ENCODE measurements at regions not wholly inside any gene's neighbourhood (a gene's known extent, or its start where the extent isn't known, plus 50 kb on each side); places are given as distances from the start of the nearest gene placed in this dataset.

DNA sequence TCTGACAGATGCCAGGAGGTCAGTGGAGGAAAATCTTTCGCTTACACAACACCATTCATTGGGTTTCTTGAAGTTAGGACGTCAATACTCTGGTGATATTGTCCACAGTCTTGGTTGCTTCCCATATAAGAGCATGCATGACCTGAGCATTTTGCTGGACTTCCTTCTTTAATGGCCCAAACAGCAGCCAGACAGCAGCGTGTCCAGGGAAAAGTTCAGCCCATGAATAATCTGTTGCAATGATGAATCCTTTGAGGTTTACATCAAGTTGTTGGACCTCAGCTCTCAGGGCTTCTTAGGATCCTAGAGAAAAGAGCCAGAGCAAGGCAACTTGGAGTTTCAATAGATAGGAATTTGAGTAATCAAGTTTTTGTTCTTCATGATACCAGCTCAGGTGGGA lies 155.6 kb upstream of the MGAT5 start:
- no peak for DNase-seq
- CTCF ChIA-PET = no interaction called here
- H3K4me1 Mint-ChIP-seq (ENCODE audit: low read depth, unreplicated experiment) = peaks cover 14% of the 10 kb centered on the region
- intact Hi-C loops (cut with micrococcal nuclease; ENCODE audit: unreplicated experiment) = no loop called here
- H3K4me3 Mint-ChIP-seq (ENCODE audit: low read depth, unreplicated experiment) = no peak overlapping the region
- H3K27ac Mint-ChIP-seq (ENCODE audit: unreplicated experiment) = no peak overlapping the region
- H3K9me3 Mint-ChIP-seq (ENCODE audit: low read depth, unreplicated experiment) = peaks cover 2% of the 10 kb centered on the region
- TF ChIP-seq CTCF (IDR thresholded peaks at IDR 0.05; ENCODE audit: unreplicated experiment) = no peak
- no TSS peak for BruUV-seq (replicated peaks)
- H3K27me3 Mint-ChIP-seq (ENCODE audit: unreplicated experiment) = no peaks in the 10 kb centered on the region
- H3K36me3 Mint-ChIP-seq (ENCODE audit: insufficient read depth, unreplicated experiment) = no peaks in the 10 kb centered on the region

DNA sequence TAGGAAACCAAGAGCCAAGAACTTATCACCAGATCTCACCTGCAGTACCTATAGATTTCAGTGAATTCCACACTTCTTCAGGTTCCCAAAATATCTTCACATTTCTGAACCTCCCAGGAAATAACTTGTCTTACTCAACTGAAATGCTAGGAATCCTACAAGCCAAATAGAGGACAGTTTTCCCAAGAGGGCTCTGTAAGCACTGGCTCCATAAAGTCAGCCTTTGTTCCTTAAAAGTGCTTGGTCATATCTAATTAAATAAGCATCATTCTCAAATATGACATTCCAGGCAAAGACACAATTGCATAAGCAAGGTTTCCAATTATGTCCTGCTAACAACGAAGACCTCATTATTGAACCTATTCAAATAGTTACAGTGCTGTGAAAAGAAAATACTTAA lies 154.6 kb upstream of the MGAT5 start:
- Mint-ChIP-seq H3K27ac (ENCODE audit: unreplicated experiment) (no peak overlapping the region), H3K9me3 (ENCODE audit: low read depth, unreplicated experiment) (peaks cover 2% of the 10 kb centered on the region), H3K4me3 (ENCODE audit: low read depth, unreplicated experiment) (no peak overlapping the region), H3K36me3 (ENCODE audit: insufficient read depth, unreplicated experiment) (no peaks in the 10 kb centered on the region), H3K27me3 (ENCODE audit: unreplicated experiment) (no peaks in the 10 kb centered on the region), H3K4me1 (ENCODE audit: low read depth, unreplicated experiment) (peaks cover 18% of the 10 kb centered on the region)
- no peak for DNase-seq
- no TSS peak for BruUV-seq (replicated peaks)
- CTCF ChIA-PET = no interaction called here
- no peak for TF ChIP-seq CTCF (IDR thresholded peaks at IDR 0.05; ENCODE audit: unreplicated experiment)
- intact Hi-C loops (cut with micrococcal nuclease; ENCODE audit: unreplicated experiment) = no loop called here

DNA sequence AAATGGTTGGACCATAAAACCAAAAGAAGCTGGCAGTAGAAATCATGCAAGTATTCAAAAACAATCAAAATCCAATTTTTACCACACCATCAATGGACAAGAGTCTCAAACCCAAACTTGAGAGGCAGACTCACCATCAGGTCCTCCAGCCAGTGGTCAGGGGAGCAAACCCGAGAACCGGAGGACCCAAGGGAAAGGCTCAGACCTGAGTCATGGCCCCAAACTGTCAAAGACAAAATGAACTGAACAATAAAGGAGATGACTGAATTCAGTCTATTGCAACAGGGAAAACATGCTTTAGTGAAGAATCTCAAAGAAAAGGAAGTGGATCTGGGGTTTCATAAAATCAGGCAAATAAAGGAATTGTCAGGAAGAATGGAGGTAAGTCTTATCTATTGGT lies 150.7 kb upstream of the MGAT5 start:
- TF ChIP-seq CTCF (IDR thresholded peaks at IDR 0.05; ENCODE audit: unreplicated experiment) = no peak
- CTCF ChIA-PET = interaction anchor here (0.5 to 0.6 kb wide), 2 partner anchors 348 to 1317 kb away, joined by 3 to 4 read pairs; no protein-coding TSS in a partner anchor
- H3K27me3 Mint-ChIP-seq (ENCODE audit: unreplicated experiment) = no peaks in the 10 kb centered on the region
- no peak overlapping the region for H3K27ac Mint-ChIP-seq (ENCODE audit: unreplicated experiment)
- H3K4me3 Mint-ChIP-seq (ENCODE audit: low read depth, unreplicated experiment) = no peak overlapping the region
- no peaks in the 10 kb centered on the region for H3K36me3 Mint-ChIP-seq (ENCODE audit: insufficient read depth, unreplicated experiment)
- BruUV-seq (replicated peaks) = no TSS peak
- DNase-seq = no peak
- H3K9me3 Mint-ChIP-seq (ENCODE audit: low read depth, unreplicated experiment) = no peaks in the 10 kb centered on the region
- intact Hi-C loops (cut with micrococcal nuclease; ENCODE audit: unreplicated experiment) = no loop called here
- H3K4me1 Mint-ChIP-seq (ENCODE audit: low read depth, unreplicated experiment) = peaks cover 16% of the 10 kb centered on the region

- H3K27me3 Mint-ChIP-seq (ENCODE audit: unreplicated experiment) = no peaks in the 10 kb centered on the region
- BruUV-seq (replicated peaks) = no TSS peak
- H3K27ac Mint-ChIP-seq (ENCODE audit: unreplicated experiment) = no peak overlapping the region
Measured at GRCh38 chr2:134104754-134105153, 149.1 kb upstream of the MGAT5 start.

More at GRCh38 chr2:134104754-134105153, 149.1 kb upstream of the MGAT5 start:
- intact Hi-C loops (cut with micrococcal nuclease; ENCODE audit: unreplicated experiment) = no loop called here
- H3K36me3 Mint-ChIP-seq (ENCODE audit: insufficient read depth, unreplicated experiment) = no peaks in the 10 kb centered on the region
- H3K4me3 Mint-ChIP-seq (ENCODE audit: low read depth, unreplicated experiment) = no peak overlapping the region
- H3K9me3 Mint-ChIP-seq (ENCODE audit: low read depth, unreplicated experiment) = no peaks in the 10 kb centered on the region
- DNase-seq = no peak
- CTCF ChIA-PET = no interaction called here
- peaks cover 16% of the 10 kb centered on the region for H3K4me1 Mint-ChIP-seq (ENCODE audit: low read depth, unreplicated experiment)
- no peak for TF ChIP-seq CTCF (IDR thresholded peaks at IDR 0.05; ENCODE audit: unreplicated experiment)

All from Calu3 (cell line).